Fibroblast of pulmonary artery (primary cell): ENCODE measurements at regions not wholly inside any gene's neighbourhood (a gene's known extent, or its start where the extent isn't known, plus 50 kb on each side); places are given as distances from the start of the nearest gene placed in this dataset.

Experiments used
- DNase-seq: peaks from one replicate; pipeline ENCODE4 v3.0.0-alpha.2; 2010; ENCODE audit warnings: low read depth
- H3K4me3 ChIP-seq: replicated peaks from 2 replicates; pipeline ENCODE4 v1.5.1; 2011; ENCODE audit warnings: low read depth, mild to moderate bottlenecking, control low read depth, low read length, moderate library complexity
- TF ChIP-seq, protein P1 (sequence below): IDR thresholded peaks from 2 replicates; pipeline ENCODE4 v1.5.1; 2011; ENCODE audit warnings: mild to moderate bottlenecking, control low read depth, low read length, inconsistent platforms; ENCODE audit errors: missing control alignments

GRCh38 chr5:10858945-10859344 is 97.9 kb upstream of the DAP start:
- no peak overlapping the region for H3K4me3 ChIP-seq
- no peak for DNase-seq
- TF ChIP-seq, protein P1, sequence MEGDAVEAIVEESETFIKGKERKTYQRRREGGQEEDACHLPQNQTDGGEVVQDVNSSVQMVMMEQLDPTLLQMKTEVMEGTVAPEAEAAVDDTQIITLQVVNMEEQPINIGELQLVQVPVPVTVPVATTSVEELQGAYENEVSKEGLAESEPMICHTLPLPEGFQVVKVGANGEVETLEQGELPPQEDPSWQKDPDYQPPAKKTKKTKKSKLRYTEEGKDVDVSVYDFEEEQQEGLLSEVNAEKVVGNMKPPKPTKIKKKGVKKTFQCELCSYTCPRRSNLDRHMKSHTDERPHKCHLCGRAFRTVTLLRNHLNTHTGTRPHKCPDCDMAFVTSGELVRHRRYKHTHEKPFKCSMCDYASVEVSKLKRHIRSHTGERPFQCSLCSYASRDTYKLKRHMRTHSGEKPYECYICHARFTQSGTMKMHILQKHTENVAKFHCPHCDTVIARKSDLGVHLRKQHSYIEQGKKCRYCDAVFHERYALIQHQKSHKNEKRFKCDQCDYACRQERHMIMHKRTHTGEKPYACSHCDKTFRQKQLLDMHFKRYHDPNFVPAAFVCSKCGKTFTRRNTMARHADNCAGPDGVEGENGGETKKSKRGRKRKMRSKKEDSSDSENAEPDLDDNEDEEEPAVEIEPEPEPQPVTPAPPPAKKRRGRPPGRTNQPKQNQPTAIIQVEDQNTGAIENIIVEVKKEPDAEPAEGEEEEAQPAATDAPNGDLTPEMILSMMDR: no peak

DNA sequence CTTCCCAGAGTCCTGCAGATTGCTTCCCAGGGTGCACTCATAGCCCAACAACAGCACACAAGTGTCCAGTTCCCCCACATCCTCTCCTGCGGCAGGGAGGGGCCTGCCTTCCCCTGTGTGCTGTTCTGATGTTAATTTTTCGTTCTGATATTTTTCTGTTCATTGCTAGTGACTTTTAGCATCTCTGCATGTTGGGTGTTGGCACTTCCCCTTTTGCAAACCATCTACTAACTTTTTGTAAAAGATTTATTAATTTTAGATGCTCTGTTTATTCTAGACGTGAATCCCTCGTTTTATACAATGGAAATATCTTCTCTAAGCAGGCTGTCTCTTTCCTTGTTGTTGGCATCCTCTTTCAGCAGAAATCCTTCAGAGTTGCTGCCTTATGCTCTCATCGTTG is 97.3 kb upstream of the DAP start:
- TF ChIP-seq, protein P1: no peak

DNA sequence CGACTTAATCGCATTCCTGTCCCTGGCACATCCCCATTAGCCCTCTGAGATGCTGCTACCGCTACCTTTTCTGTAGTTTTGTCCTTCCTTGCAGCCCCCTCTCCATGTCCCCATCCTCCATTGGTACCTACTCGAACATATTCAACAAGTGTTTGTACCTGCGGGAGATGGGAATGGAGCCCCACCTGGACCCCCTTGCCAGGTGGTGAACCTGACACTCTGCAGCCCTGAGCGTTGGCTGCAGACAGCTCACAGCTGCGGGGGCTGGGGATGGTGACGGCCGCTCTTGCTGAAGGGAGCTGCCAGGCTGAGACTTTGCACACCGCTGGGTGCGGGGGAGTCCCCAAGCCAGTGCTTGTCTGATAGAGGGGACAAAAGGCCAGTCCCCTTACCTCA is 96.3 kb upstream of the DAP start:
- TF ChIP-seq, protein P1: no peak
- H3K4me3 ChIP-seq: no peak overlapping the region
- DNase-seq: no peak

More for the DNA sequence above, 97.3 kb upstream of the DAP start:
- no peak for DNase-seq
- no peak overlapping the region for H3K4me3 ChIP-seq

DNA sequence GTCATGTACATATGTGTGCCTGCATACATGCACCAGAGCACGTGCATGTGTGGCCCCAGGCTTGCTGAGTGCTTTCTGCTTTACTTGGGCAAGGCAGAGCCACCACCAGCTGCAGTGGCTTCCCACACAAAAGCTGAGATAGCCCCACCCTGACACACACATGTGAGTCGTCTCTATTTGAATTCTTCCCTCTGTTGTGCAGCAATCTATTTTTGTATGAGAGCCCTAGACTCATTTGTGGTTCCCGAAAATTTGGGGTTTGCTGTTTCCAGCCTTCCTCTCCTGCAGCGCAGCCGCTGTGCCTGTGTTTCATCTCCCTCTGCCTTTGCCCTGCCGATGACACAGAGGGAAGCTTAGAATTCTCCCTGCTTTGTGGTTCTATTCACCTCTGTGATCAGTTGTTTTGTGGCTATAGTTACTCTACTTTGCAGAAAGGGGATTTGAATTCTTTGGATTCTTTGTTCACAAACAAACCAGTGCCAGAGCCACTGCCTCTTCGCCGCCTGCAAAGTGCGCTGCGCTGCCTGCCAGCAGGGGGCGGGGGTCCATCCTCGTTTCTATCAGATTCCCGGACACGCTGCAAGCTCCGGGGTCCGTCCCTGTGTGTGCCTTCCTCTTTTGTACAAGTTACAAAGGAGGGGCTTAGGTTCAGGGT is 95.8 kb upstream of the DAP start:
- DNase-seq: peak; percentile 37
- TF ChIP-seq, protein P1: peak; percentile 80
- no peak overlapping the region for H3K4me3 ChIP-seq

DNA sequence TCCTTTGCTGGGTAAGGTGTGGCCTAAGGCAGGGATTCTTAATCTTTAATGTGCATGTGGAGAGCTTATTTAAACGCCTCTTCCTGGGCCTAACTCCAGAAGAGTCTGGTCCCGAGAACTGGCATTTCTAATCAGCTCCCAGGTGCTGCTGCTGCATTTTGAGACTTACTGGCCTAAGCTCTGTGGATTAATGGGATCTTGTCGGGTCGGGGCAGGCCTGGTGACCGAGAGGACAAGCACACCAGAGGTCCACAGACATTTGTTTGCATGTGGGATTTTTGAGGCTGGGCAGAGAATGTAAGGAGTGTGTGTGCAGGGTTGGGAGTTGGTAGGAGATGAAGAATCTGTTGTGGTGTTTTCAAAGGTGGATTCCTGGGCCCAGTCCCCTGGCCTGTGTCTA is 95.0 kb upstream of the DAP start:
- DNase-seq: no peak
- no peak overlapping the region for H3K4me3 ChIP-seq

GRCh38 chr5:10854506-10855277 is 93.7 kb upstream of the DAP start:
- H3K4me3 ChIP-seq: no peak overlapping the region
- no peak for DNase-seq
- TF ChIP-seq, protein P1: no peak

More for the DNA sequence above, 95.0 kb upstream of the DAP start:
- TF ChIP-seq, protein P1: no peak
